ENCODE measurements at regions not wholly inside any gene's neighbourhood (a gene's known extent, or its start where the extent isn't known, plus 50 kb on each side); places are given as distances from the start of the nearest gene placed in this dataset.

GRCh38 chr7:115549910-115550309, 480.7 kb downstream of the TFEC start:
- Histone ChIP-seq H2AK9ac (replicated peaks; ENCODE audit: low read depth, low read length, poor library complexity) (no peak overlapping the region), H3K9me3 (ENCODE audit: control insufficient read depth, insufficient read depth, low read length) (no peaks in the 10 kb centered on the region), H2BK20ac (ENCODE audit: low read depth, low read length) (no peak overlapping the region), H2AK5ac (ENCODE audit: low read depth, low read length) (no peak overlapping the region), H3K36me3 (ENCODE audit: control insufficient read depth, insufficient read depth, low read length) (no peaks in the 10 kb centered on the region), H2BK120ac (ENCODE audit: low read depth, low read length) (no peak overlapping the region), H3K27me3 (ENCODE audit: control insufficient read depth, insufficient read depth, low read length) (no peaks in the 10 kb centered on the region), H3K18ac (ENCODE audit: low read depth, low read length) (no peak overlapping the region), H4K91ac (ENCODE audit: insufficient read depth, low read depth, low read length) (no peak overlapping the region), H3K27ac (ENCODE audit: insufficient read depth, low read length) (no peak overlapping the region), H2BK5ac (ENCODE audit: low read depth, low read length, poor library complexity, severe bottlenecking) (no peak overlapping the region), H3K23ac (ENCODE audit: low read depth, low read length) (no peak overlapping the region), H2AFZ (replicated peaks; ENCODE audit: low read length, poor library complexity) (no peak overlapping the region), H4K8ac (ENCODE audit: low read depth in 2 of 2, low read length in 2 of 2) (no peak overlapping the region), H3K79me1 (ENCODE audit: low read depth in 1 of 2, low read length in 2 of 2) (no peaks in the 10 kb centered on the region), H3K4ac (ENCODE audit: low read depth, low read length) (no peak overlapping the region), H3K4me3 (ENCODE audit: insufficient read depth, low read depth, low read length) (no peak overlapping the region), H3K4me2 (ENCODE audit: low read depth, low read length) (no peak overlapping the region), H4K20me1 (ENCODE audit: insufficient read depth, low read length) (no peaks in the 10 kb centered on the region), H3K56ac (ENCODE audit: extremely low read depth, insufficient read depth, low read length) (no peak overlapping the region), H3K9me1 (ENCODE audit: insufficient read depth, low read length) (no peaks in the 10 kb centered on the region), H4K5ac (ENCODE audit: low read depth, low read length) (no peak overlapping the region), H3K14ac (replicated peaks; ENCODE audit: low read depth, low read length) (no peak overlapping the region), H3K9ac (ENCODE audit: low read depth, low read length) (no peak overlapping the region), H2BK15ac (ENCODE audit: low read depth, low read length) (no peak overlapping the region), H3K4me1 (ENCODE audit: control insufficient read depth, insufficient read depth, low read length) (no peaks in the 10 kb centered on the region)
- DNase-seq (no peak), ATAC-seq (ENCODE audit: low read depth) (no peak)
- ChIA-PET POLR2A (ENCODE audit: unreplicated experiment) (no interaction called here), CTCF (no interaction called here)
- no TSS peak for BruUV-seq (replicated peaks)
- TF ChIP-seq RCOR1 (IDR thresholded peaks at IDR 0.05; ENCODE audit: insufficient replicate concordance, low read length) (no peak), FOS (IDR thresholded peaks at IDR 0.05; ENCODE audit: low read depth, low read length) (no peak), ELK1 (IDR thresholded peaks at IDR 0.05; ENCODE audit: borderline replicate concordance, low read depth, low read length) (no peak), RFX5 (IDR thresholded peaks at IDR 0.05; ENCODE audit: low read depth, low read length) (no peak), SMC3 (IDR thresholded peaks at IDR 0.05; ENCODE audit: low read depth, low read length) (no peak), BHLHE40 (IDR thresholded peaks at IDR 0.05; ENCODE audit: low read depth, low read length) (no peak), MXI1 (IDR thresholded peaks at IDR 0.05; ENCODE audit: borderline replicate concordance, low read depth, low read length) (no peak), CEBPB (IDR thresholded peaks at IDR 0.05; ENCODE audit: low read depth, low read length) (no peak), USF2 (IDR thresholded peaks at IDR 0.05; ENCODE audit: low read depth, low read length) (no peak), MAFK (IDR thresholded peaks at IDR 0.05; ENCODE audit: low read depth, low read length) (no peak), MAZ (IDR thresholded peaks at IDR 0.05; ENCODE audit: borderline replicate concordance, low read depth, low read length) (no peak), POLR2A (IDR thresholded peaks at IDR 0.05; ENCODE audit: low read depth, low read length) (no peak), CTCF (conservative IDR thresholded peaks at IDR 0.05; ENCODE audit: low read depth, low read length) (no peak), CHD1 (IDR thresholded peaks at IDR 0.05; ENCODE audit: low read depth, low read length) (no peak), RAD21 (IDR thresholded peaks at IDR 0.05; ENCODE audit: low read length) (no peak), NFE2L2 (IDR thresholded peaks at IDR 0.05; ENCODE audit: low read depth, low read length) (no peak)
- dilution Hi-C loops (cut with HindIII; ENCODE audit: low sequenced_read_pairs, unreplicated experiment) (no loop called here), intact Hi-C loops (cut with micrococcal nuclease) (no loop called here), in situ Hi-C loops (cut with MboI; ENCODE audit: low sequenced_read_pairs) (no loop called here)
- no CpG with 5 or more reads among the region's 2 CpGs for WGBS, 2 experiments (ENCODE audit: extremely low coverage in 2 of 2, insufficient read length in 1 of 2)
